GM12878 (cell line): ENCODE measurements at regions not wholly inside any gene's neighbourhood (a gene's known extent, or its start where the extent isn't known, plus 50 kb on each side); places are given as distances from the start of the nearest gene placed in this dataset.

ENCODE experiments used
- ATAC-seq: fragments of 200-7000 bp; cut with Tn5 transposase; 3 replicates; pipeline ENCODE4 v1.9.1; 2020; ENCODE audit warnings: mild to moderate bottlenecking, moderate library complexity
- BruUV-seq: library from RNA; stranded (reverse); fragments of 400-500 nt; replicated peaks from 2 replicates; lab custom pipeline; 2021; lab: Mats Ljungman, UMichigan
- CTCF ChIA-PET: fragments of 300-600 bp; sonication (Branson Sonifier 250); formaldehyde crosslinking; extraction: SDS; loops from one replicate; lab custom pipeline; 2021; ENCODE audit warnings: inconsistent platforms; lab: Yijun Ruan, JAX
- POLR2A ChIA-PET: fragments of 350-600 bp; formaldehyde crosslinking; extraction: SDS; loops from one replicate; lab custom pipeline; 2021; ENCODE audit warnings: inconsistent platforms; lab: Charles Lee
- RAD21 ChIA-PET: fragments of 300-600 bp; sonication (Branson Sonifier 250); formaldehyde crosslinking; loops from one replicate; lab custom pipeline; 2023; ENCODE audit warnings: antibody characterized with exemption; ENCODE audit not compliant: unreplicated experiment; lab: Charles Lee
- SMC1A ChIA-PET: fragments of 300-600 bp; sonication (Branson Sonifier 250); formaldehyde crosslinking; loops from one replicate; lab custom pipeline; 2023; ENCODE audit not compliant: unreplicated experiment, uncharacterized antibody; lab: Charles Lee
- DNase-seq: peaks from one replicate; pipeline ENCODE4 v3.0.0-alpha.2; 2011; ENCODE audit warnings: low read depth, low spot score
- FAIRE-seq: peaks from 3 replicates; lab custom pipeline; 2011; peaks lifted over from hg19 to GRCh38; lab: Jason Lieb, UNC
- H2AFZ ChIP-seq: 2 replicates; pipeline ENCODE4 v1.6.0; 2011; ENCODE audit warnings: low read depth, low read length, control low read depth; ENCODE audit not compliant: control insufficient read depth
- H3K27ac ChIP-seq: 2 replicates; pipeline ENCODE4 v1.5.1; 2011; ENCODE audit warnings: control low read depth; ENCODE audit not compliant: control insufficient read depth, insufficient read depth
- H3K27me3 ChIP-seq, 2 experiments: replicated peaks in 1 of 2; 2 replicates each; pipeline versions ENCODE4 v1.6.0 to v1.6.1; 2011; ENCODE audit warnings: low read length in 1 of 2; ENCODE audit not compliant: control insufficient read depth in 2 of 2, insufficient read depth in 2 of 2
- H3K36me3 ChIP-seq, 2 experiments: 2 replicates each; pipeline ENCODE4 v1.5.1; 2011; ENCODE audit warnings: low read length in 1 of 2; ENCODE audit not compliant: control insufficient read depth in 2 of 2, insufficient read depth in 2 of 2
- H3K4me1 ChIP-seq: 2 replicates; pipeline ENCODE4 v1.6.1; 2011; ENCODE audit warnings: mild to moderate bottlenecking, low read length, moderate library complexity, mixed read lengths; ENCODE audit not compliant: control insufficient read depth, insufficient read depth
- H3K4me2 ChIP-seq: 2 replicates; pipeline ENCODE4 v1.6.0; 2011; ENCODE audit warnings: control low read depth; ENCODE audit not compliant: control insufficient read depth, insufficient read depth
- H3K4me3 ChIP-seq: fragments of 200-600 bp; sonication (generic); 2 replicates; pipeline ENCODE4 v1.5.1; 2016
- H3K79me2 ChIP-seq: 2 replicates; pipeline ENCODE4 v1.6.0; 2011; ENCODE audit warnings: low read length; ENCODE audit not compliant: control insufficient read depth, insufficient read depth
- H3K9ac ChIP-seq: 2 replicates; pipeline ENCODE4 v1.8.0; 2011; ENCODE audit warnings: low read length, control low read depth, mixed read lengths; ENCODE audit not compliant: control insufficient read depth, insufficient read depth
- H3K9me3 ChIP-seq: replicated peaks from 3 replicates; pipeline ENCODE4 v1.5.1; 2011; ENCODE audit warnings: mild to moderate bottlenecking, low read length; ENCODE audit not compliant: control insufficient read depth, insufficient read depth
- H4K20me1 ChIP-seq: 2 replicates; pipeline ENCODE4 v1.6.0; 2011; ENCODE audit not compliant: control insufficient read depth, insufficient read depth
- BMI1 ChIP-seq: fragments of 450-650 bp; IDR thresholded peaks from 2 replicates; pipeline ENCODE4 v1.6.1; 2016; ENCODE audit warnings: mild to moderate bottlenecking, moderate library complexity, borderline replicate concordance
- CREB1 ChIP-seq: IDR thresholded peaks from 2 replicates; pipeline ENCODE4 v1.6.1; 2012; ENCODE audit warnings: low read depth, mild to moderate bottlenecking, inconsistent platforms
- FOXK2 ChIP-seq: fragments of 450-650 bp; IDR thresholded peaks from 2 replicates; pipeline ENCODE4 v1.6.1; 2017; ENCODE audit warnings: mild to moderate bottlenecking, moderate library complexity
- HDAC2 ChIP-seq: fragments of 200-600 bp; sonication (generic); IDR thresholded peaks from 2 replicates; pipeline ENCODE4 v1.6.1; 2017
- HDGF ChIP-seq: fragments of 450-650 bp; IDR thresholded peaks from 2 replicates; pipeline ENCODE4 v1.6.1; 2016; ENCODE audit warnings: antibody characterized with exemption
- ZSCAN29 ChIP-seq: fragments of 450-650 bp; IDR thresholded peaks from 2 replicates; pipeline ENCODE4 v1.6.1; 2017; ENCODE audit warnings: mild to moderate bottlenecking, moderate library complexity
- WGBS: methylation state at CpG from one replicate; pipeline ENCODE4 v1.1.6; 2016; ENCODE audit warnings: low lambda C conversion rate; ENCODE audit not compliant: insufficient replicate concordance, insufficient coverage; ENCODE audit errors: missing lambda C conversion rate; 5-methylcytosine and 5-hydroxymethylcytosine counted together
- in situ Hi-C: fragments of 300-500 bp; cut with MboI; formaldehyde crosslinking; loops from 9 replicates; pipeline ENCODE4 v1.14.3; 2018; ENCODE audit warnings: mixed read lengths
- intact Hi-C: fragments of 100-400 bp; cut with micrococcal nuclease; formaldehyde crosslinking; loops from one replicate; pipeline ENCODE4 v1.14.2; 2022; ENCODE audit not compliant: unreplicated experiment
- TF ChIP-seq, protein P1 (sequence below): fragments of 450-650 bp; IDR thresholded peaks from 2 replicates; pipeline ENCODE4 v1.6.1; 2016; ENCODE audit warnings: mild to moderate bottlenecking
- TF ChIP-seq, protein P2 (sequence below): fragments of 450-650 bp; IDR thresholded peaks from 2 replicates; pipeline ENCODE4 v1.6.1; 2017; ENCODE audit warnings: low read depth, mild to moderate bottlenecking, moderate library complexity
- TF ChIP-seq, protein P3 (sequence below): fragments of 450-650 bp; formaldehyde crosslinking; IDR thresholded peaks from 2 replicates; pipeline ENCODE4 v1.4.0; 2022; ENCODE audit warnings: mild to moderate bottlenecking, moderate library complexity

DNA sequence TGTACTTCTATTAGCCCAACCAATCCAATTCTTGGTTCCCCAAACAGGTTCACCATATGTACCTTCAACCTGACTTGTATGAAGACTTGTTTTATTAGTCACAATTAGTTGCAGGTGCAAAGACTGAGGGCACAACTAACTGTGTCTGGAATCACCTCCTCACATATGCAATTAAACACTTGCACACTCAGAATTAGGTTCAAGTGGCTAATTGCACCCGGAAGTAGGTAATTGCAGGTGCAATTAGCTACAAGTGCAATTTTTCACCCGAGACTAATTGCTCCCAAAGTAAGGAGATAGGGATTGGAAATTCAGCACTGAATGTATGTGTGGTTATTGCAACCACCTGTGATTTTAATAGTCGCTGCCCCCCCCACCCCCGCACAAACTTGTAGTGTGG is 338.9 kb downstream of the ZSWIM6 start:
- CTCF ChIA-PET = interaction anchor here (3.0 kb wide), 1 partner anchor 12 kb away, joined by 14 read pairs; no protein-coding TSS in a partner anchor
- H3K4me2 ChIP-seq = no peak overlapping the region
- in situ Hi-C loops = no loop called here
- no peak overlapping the region for H3K9ac ChIP-seq
- no peak overlapping the region for H3K27ac ChIP-seq
- H3K27me3 ChIP-seq = no peaks in the 10 kb centered on the region; a peak in 1 of 4 replicates
- SMC1A ChIA-PET = interaction anchor here (0.6 to 1.1 kb wide), 2 partner anchors 13 to 532 kb away, joined by 3 read pairs; no protein-coding TSS in a partner anchor
- DNase-seq (no peak), ATAC-seq (no peak), FAIRE-seq (no peak)
- POLR2A ChIA-PET = no interaction called here
- no peak overlapping the region for H2AFZ ChIP-seq
- H3K79me2 ChIP-seq = no peaks in the 10 kb centered on the region
- no TSS peak for BruUV-seq
- TF ChIP-seq ZSCAN29 (no peak), FOXK2 (no peak), HDGF (no peak), BMI1 (no peak), CREB1 (no peak), HDAC2 (no peak)
- TF ChIP-seq, protein P1, sequence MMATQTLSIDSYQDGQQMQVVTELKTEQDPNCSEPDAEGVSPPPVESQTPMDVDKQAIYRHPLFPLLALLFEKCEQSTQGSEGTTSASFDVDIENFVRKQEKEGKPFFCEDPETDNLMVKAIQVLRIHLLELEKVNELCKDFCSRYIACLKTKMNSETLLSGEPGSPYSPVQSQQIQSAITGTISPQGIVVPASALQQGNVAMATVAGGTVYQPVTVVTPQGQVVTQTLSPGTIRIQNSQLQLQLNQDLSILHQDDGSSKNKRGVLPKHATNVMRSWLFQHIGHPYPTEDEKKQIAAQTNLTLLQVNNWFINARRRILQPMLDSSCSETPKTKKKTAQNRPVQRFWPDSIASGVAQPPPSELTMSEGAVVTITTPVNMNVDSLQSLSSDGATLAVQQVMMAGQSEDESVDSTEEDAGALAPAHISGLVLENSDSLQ = no peak
- TF ChIP-seq, protein P2, sequence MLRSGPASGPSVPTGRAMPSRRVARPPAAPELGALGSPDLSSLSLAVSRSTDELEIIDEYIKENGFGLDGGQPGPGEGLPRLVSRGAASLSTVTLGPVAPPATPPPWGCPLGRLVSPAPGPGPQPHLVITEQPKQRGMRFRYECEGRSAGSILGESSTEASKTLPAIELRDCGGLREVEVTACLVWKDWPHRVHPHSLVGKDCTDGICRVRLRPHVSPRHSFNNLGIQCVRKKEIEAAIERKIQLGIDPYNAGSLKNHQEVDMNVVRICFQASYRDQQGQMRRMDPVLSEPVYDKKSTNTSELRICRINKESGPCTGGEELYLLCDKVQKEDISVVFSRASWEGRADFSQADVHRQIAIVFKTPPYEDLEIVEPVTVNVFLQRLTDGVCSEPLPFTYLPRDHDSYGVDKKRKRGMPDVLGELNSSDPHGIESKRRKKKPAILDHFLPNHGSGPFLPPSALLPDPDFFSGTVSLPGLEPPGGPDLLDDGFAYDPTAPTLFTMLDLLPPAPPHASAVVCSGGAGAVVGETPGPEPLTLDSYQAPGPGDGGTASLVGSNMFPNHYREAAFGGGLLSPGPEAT = no peak
- TF ChIP-seq, protein P3, sequence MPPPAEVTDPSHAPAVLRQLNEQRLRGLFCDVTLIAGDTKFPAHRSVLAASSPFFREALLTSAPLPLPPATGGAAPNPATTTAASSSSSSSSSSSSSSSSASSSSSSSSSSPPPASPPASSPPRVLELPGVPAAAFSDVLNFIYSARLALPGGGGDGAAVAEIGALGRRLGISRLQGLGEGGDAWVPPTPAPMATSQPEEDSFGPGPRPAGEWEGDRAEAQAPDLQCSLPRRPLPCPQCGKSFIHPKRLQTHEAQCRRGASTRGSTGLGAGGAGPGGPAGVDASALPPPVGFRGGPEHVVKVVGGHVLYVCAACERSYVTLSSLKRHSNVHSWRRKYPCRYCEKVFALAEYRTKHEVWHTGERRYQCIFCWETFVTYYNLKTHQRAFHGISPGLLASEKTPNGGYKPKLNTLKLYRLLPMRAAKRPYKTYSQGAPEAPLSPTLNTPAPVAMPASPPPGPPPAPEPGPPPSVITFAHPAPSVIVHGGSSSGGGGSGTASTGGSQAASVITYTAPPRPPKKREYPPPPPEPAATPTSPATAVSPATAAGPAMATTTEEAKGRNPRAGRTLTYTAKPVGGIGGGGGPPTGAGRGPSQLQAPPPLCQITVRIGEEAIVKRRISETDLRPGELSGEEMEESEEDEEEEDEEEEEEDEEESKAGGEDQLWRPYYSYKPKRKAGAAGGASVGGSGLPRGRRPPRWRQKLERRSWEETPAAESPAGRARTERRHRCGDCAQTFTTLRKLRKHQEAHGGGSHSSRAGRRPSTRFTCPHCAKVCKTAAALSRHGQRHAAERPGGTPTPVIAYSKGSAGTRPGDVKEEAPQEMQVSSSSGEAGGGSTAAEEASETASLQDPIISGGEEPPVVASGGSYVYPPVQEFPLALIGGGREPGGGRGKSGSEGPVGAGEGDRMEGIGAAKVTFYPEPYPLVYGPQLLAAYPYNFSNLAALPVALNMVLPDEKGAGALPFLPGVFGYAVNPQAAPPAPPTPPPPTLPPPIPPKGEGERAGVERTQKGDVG (CRISPR knock-in tag) = no peak
- RAD21 ChIA-PET = no interaction called here
- intact Hi-C loops = no loop called here
- H4K20me1 ChIP-seq = no peaks in the 10 kb centered on the region
- WGBS = 62% methylated on average over 4 of the region's 4 CpGs
- no peaks in the 10 kb centered on the region for H3K9me3 ChIP-seq
- no peaks in the 10 kb centered on the region for H3K4me1 ChIP-seq
- no peak overlapping the region for H3K4me3 ChIP-seq
- H3K36me3 ChIP-seq = no peaks in the 10 kb centered on the region
